Stimulated activated CD4-positive, alpha-beta T cell treated with anti-CD3 and anti-CD28 coated beads, Interleukin-1b, Interleukin-23, amount 100 ng/mL, for 4 hours (primary cell): ENCODE measurements at regions not wholly inside any gene's neighbourhood (a gene's known extent, or its start where the extent isn't known, plus 50 kb on each side); places are given as distances from the start of the nearest gene placed in this dataset.

Source experiments
- DNase-seq, 2 donors: peaks; one replicate each; pipeline ENCODE4 v3.0.0-alpha.2; 2020; ENCODE audit warnings: low read depth in 2 of 2

- no peak for DNase-seq
Observed at GRCh38 chr7:26040085-26040484, 111.9 kb upstream of the NFE2L3 start.

- DNase-seq: no peak
Observed at GRCh38 chr7:26042237-26042636, 109.8 kb upstream of the NFE2L3 start.

GRCh38 chr7:26043801-26044200, 108.2 kb upstream of the NFE2L3 start:
- DNase-seq: no peak

- no peak for DNase-seq
Observed at GRCh38 chr7:26044320-26044719, 107.7 kb upstream of the NFE2L3 start.

- DNase-seq: no peak
Observed at GRCh38 chr7:26046150-26046549, 105.8 kb upstream of the NFE2L3 start.

- DNase-seq: no peak
Observed at GRCh38 chr7:26046878-26047277, 105.1 kb upstream of the NFE2L3 start.

GRCh38 chr7:26048663-26049062, 103.3 kb upstream of the NFE2L3 start:
- DNase-seq: no peak

GRCh38 chr7:26049081-26049480, 102.9 kb upstream of the NFE2L3 start:
- no peak for DNase-seq

- DNase-seq: no peak
Observed at GRCh38 chr7:26051021-26051420, 101.0 kb upstream of the NFE2L3 start.

GRCh38 chr7:26052706-26053105, 99.3 kb upstream of the NFE2L3 start:
- no peak for DNase-seq

- no peak for DNase-seq
Observed at GRCh38 chr7:26054386-26054785, 97.6 kb upstream of the NFE2L3 start.

GRCh38 chr7:26055241-26055640, 96.8 kb upstream of the NFE2L3 start:
- no peak for DNase-seq

- DNase-seq: no peak
Observed at GRCh38 chr7:26060733-26061677, 91.0 kb upstream of the NFE2L3 start.

- peak; percentile 58 to 66 for DNase-seq
Observed at GRCh38 chr7:26061678-26062603, 90.1 kb upstream of the NFE2L3 start.

- no peak for DNase-seq
Observed at GRCh38 chr7:26065652-26066051, 86.3 kb upstream of the NFE2L3 start.

- DNase-seq: no peak
Observed at GRCh38 chr7:26066736-26067135, 85.3 kb upstream of the NFE2L3 start.

- DNase-seq: no peak
Observed at GRCh38 chr7:26070290-26070689, 81.7 kb upstream of the NFE2L3 start.

GRCh38 chr7:26071622-26072456, 80.2 kb upstream of the NFE2L3 start:
- no peak for DNase-seq

GRCh38 chr7:26073041-26073440, 79.0 kb upstream of the NFE2L3 start:
- no peak for DNase-seq

GRCh38 chr7:26074919-26075318, 77.1 kb upstream of the NFE2L3 start:
- no peak for DNase-seq

- no peak for DNase-seq
Observed at GRCh38 chr7:26076691-26077090, 75.3 kb upstream of the NFE2L3 start.
